Right hindlimb (tissue), 1 donor: ENCODE measurements at regions not wholly inside any gene's neighbourhood (a gene's known extent, or its start where the extent isn't known, plus 50 kb on each side); places are given as distances from the start of the nearest gene placed in this dataset.
"Not testable (repeated sequence)": the region's sequence is repeated elsewhere in the genome, so short reads cannot be mapped to it uniquely, and the experiment has no call there.

Experiments
- DNase-seq: peaks from one replicate; pipeline ENCODE4 v3.0.0-alpha.2; 2018

DNA sequence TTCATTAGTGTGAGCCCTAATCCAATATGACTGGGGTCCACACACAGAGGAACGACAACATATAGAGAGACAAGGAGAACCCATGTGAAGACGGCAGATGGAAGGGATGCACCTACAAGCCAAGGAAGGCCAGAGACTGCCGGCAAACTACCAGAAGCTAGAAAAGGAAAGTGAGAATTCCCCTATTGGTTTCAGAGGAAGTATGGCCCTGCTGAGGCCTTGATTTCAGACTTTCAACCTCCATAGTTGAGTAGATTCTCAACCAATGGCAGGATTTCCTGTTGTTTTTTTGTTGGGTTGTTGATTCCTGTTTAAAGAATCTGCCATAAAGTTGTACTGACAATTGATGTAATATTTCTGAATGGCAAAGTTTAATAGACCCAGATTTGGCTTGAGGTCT is 241.5 kb downstream of the SATB2 start:
- no peak for DNase-seq

DNA sequence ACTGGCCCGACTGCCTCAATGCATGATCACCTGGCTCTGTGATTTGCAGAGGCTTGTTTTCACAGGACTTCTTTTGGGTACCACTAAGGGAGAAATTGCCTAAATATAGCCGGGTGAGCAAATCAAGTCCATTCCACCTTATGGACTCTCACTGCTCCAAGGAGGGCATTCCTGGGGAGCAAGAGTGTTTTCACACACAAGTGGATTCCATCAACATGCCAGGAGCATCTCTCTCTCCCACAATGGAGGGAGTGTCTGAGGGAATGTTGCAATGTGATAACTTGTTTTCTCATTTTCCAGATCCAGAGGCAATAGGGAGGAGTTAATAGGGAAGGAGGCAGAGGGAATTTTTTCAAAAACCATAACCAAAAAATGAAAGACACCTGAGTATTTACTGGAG is 250.7 kb downstream of the SATB2 start:
- DNase-seq = no peak

DNA sequence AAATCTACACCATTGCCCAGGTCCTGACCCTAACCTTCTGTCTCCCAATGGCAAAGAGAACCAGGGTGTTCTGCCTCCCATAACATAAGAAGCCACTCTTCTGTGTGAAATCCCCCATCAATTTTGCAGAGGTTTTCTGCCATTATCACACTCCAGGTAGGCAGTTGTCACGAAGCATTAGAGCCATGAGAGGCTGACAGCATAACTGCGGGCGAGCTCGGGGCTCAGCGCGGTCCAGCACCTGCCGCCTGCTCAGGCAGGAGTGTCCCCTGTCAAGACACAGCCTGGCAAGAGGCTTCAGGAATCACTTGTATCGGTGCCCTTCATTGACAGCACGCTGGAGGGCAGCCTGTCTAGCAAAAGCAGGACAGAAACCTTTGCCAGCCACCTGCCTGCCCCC is 251.2 kb downstream of the SATB2 start:
- no peak for DNase-seq

DNA sequence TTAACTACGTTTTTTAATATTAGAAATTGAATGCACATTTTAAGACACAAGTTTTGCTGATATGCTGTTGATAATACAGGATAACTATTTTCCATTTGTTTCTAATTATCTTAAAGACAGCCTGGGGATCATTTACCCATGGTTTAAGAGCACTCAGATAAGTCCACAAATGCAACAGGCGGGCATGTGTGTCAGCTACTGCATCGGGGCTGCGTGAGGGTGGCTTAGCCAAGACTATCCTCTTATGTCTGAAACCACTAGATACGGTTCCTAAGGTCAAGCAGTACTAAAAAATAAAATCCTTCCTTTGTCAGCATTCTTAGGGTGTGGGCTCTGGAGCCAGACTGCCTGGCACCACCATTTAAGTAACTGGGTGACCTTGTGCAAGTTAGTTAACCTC is 254.8 kb downstream of the SATB2 start:
- no peak for DNase-seq

DNA sequence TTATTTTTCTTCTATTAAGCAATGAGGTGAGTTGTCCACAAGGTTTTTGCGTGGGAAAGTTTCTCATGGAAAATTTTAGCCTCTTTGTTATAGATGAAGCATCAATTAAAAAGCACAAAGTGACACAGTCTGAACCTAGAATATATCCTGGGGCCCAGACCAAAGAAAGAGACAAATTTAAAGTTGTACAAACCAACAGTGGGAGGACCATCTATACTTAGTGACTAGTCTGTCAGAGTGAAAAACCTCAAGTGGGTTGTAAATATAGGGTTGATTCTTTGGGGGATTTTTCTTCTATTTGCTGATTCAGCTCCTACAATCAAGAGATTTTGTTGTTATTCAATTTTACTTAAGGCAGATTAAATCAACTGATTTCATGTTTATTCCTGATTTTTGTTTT is 256.2 kb downstream of the SATB2 start:
- no peak for DNase-seq

DNA sequence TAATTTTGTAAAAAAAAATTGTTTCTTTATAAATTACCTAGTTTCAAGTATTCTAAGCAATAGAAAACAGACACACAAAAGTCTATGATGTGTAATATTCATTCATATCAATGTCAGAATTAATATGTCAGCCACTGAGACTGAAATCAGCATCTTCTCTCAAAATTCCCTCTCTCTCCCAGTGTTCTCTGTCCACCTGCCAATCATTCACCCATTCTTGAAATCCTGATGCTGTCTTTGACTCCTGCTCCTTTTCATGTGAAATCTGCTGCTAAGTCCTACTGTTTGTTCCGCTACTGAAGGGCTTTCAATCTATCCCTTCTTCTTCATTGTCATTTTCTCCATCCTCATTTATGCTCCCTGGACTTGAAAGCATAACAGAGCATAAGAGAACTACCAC is 257.9 kb downstream of the SATB2 start:
- DNase-seq = no peak

DNA sequence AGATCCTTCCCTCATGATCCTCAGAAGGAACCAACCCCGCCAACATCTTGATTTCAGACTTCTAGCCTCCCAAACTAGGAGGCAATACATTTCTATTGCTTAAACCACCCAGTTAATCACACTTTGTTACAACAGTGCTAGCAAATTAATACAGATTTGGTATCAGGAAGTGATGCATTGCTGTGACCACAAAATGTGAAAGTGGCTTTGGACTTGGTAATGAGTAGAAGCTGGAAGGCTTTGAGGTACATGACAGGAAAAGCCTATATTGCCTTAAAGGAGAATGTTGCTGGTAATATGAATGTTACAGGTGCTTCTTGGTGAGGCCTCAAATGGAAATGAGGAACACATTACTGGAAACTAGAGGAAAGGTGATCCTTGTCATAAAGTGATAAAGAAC is 260.3 kb downstream of the SATB2 start:
- no peak for DNase-seq

DNA sequence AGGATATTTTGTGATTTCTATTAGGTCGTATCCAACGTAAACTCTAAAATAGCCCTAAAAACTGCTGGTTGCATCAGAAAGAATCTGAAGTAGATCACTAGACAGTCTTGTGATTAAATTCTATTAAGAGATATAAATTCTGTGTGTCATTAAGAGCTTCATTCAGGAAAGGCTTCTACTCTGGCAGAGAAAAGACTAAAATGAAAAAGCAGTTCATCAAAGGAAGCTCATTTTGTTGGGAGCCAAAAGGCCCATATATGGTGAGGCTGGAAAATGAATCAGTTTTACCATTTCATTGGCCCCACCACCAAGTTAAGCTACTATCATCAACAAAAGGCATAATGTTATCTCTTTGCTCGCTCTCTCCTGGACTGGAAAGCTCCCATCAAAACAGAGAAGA is 261.1 kb downstream of the SATB2 start:
- no peak for DNase-seq

DNA sequence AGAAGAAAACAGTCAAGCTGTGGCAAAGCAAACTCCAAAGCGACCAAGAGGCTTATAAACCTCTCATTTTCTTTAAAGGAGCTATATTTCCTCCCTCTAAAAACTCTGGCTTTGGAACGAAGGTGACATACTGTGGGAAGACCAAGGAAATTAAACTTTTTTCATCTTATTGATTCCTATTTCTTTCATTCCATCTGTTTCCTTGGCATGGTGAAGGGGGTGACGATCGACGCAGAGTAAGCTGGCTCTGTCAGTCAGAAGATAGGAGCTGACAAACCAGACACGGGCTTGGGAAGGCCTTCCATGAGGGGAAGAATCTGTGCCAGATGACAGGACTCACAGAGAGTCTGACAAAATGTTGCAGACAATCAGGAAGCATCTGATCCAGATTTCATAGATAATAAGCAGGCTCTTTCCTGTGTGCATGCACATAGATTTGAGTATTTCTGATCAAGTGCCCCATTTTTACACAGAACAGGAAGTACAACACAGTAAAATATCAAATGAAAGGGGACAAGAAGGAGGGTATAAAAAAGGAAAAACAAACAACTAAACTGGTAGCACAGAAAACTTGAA is 261.7 kb downstream of the SATB2 start:
- DNase-seq = no peak

DNA sequence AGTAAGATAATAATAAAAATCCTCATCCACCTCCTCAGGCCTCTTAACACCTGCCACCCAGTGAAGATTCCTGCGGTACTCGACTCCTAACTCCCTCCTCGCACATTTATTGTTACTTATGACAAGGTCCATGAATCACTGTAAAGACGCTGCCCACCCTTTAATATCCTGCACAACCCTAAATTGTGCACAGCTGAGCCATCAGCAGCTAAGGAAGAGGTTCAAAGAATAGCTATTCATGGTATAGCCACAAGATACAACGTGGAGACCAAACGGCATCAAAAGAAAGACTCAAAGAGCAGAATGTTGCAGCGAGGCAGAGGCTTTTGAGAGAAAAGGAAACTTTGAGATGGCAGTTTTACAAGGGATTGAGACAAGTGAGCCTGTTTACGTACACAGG is 266.3 kb downstream of the SATB2 start:
- no peak for DNase-seq

DNA sequence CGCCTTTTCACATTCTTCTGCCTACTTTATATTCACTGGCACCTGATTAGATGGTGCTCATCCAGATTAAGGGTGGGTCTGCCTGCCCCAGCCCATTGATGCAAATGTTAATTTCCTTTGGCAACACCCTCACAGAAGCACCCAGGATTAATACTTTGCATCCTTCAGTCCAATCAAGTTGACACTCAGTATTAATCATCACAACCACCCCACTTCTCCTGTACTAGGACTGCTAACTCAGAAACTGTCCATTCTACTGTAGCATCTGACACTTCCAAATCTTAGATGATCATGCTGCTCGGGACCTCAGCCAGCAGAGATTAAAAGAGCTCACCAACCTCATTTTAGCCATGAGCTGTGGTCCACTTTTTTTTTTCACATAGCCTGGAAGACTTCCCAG is 268.5 kb downstream of the SATB2 start:
- DNase-seq = no peak

DNA sequence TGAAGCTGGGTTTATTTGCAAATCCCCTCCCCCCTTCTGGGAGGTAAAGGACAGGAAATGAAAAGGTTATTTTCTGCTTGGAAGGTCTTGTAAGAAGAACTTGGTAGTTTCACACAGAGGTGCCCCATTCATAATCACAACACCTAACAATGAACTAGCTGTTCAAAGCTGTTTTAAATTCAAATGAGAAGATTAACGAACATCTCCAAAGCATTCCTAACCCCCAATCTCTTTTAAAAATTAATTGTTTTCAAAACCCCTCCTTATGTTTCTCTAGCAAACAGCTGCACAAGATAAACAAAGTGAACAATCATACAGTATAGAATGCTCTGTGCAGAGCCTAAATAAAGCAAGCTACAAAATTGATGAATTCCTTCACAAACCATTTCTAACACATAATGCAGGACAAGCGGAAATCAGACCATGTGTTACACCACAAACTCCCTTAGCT is 271.4 kb downstream of the SATB2 start:
- no peak for DNase-seq

DNA sequence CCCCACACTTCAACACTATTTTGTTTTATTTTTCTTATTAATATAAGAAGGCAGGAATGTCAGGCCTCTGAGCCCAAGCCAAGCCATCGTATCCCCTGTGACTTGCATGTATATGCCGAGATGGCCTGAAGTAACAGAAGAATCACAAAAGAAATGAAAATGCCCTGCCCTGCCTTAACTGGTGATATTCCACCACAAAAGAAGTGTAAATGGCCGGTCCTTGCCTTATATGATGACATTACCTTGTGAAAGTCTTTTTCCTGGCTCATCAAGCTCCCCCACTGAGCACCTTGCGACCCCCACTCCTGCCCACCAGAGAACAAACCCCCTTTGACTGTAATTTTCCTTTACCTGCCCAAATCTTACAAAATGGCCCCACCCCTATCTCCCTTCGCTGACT is 272.6 kb downstream of the SATB2 start:
- not testable (repeated sequence) for DNase-seq

DNA sequence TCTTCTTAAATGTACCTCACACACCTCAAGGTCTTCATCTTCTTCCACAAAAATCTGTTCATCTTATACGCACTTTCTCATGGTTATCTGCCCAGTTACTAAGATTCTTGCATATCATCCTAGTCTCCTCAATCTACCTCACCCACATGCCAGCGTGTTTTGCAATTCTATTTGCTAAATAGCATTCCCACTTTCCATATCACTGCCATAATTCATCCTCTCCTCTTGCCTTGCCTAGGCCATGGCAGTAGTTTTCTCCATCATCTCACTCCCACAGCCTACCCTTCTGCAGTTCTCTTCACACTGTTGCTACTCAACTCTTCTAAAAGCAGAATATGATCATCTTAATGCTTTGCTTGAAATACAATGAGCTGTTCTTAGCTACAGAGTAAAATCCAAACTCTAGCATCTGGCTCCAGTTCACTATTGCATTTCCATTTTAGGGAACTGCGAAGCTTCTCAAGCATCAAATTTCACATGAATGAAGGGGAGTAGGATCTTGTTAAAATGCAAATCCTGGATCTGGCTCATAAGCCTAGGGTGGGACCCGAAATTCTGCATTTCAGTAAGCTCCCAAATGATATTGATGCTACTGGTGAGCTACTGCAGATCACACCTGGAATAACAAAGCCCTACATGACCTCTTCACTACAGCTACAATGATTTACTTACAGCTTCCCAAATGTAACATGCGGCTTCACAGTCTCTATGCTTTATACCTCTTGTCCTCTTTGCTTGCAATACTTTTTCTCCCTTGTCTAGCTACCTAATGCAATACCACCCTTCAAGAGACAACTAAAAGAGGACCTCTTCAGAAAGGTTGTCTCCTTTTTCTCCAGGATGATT is 293.9 kb downstream of the SATB2 start:
- no peak for DNase-seq

DNA sequence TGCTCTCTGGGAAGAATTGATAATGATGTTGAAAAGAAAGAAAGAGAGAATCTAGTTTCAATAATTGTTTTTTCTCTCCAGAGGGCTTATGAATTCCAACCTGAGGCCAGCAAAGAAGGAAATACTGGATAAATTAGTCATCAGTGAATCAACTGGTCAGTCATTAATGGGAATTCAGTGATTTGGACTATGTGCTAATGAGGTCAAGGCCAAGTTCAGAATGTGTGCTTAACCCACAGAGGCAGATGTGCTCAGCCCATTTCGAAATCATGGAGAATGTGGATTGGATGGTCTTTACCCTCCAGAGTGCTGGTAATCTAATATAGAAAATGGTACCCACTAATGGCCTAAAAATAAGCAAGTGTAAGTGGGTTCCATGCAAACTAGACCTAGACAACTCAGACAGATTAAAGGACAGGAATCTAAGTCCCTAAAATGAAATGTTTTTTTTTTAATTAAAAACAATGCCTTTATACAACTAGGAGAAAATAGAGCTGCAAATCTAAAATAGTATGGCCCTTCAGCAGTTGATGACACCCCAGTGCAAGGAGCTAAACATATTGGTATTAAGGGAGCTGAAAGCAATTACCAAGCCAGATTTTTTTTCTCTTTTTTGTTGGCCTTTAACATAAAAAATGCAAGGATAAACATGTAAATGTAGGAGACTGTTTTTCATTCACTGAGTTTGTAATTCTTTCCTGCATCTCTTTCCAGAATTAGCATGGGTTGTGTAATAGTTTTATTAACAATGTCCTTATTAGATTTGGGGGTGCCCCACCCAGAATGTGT is 296.9 kb downstream of the SATB2 start:
- no peak for DNase-seq

DNA sequence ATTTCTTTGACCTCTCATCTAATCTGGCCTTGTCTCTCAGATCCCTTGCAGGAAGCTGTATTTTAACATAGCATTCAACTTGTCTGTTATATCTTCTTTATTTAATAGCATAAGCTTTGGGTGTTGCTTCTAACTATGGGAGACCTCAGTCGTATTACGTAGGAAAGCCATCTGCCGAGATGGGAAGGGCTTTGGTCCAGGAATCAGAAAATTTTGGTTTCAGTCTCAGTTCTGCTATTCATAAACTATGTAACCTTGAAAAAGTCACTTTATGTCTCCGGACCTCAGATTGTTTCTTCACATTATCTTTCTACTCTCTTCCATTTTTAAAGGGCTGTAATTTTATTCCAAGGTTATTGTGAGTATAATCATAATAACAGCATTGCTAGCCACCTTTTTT is 297.7 kb downstream of the SATB2 start:
- DNase-seq = no peak

DNA sequence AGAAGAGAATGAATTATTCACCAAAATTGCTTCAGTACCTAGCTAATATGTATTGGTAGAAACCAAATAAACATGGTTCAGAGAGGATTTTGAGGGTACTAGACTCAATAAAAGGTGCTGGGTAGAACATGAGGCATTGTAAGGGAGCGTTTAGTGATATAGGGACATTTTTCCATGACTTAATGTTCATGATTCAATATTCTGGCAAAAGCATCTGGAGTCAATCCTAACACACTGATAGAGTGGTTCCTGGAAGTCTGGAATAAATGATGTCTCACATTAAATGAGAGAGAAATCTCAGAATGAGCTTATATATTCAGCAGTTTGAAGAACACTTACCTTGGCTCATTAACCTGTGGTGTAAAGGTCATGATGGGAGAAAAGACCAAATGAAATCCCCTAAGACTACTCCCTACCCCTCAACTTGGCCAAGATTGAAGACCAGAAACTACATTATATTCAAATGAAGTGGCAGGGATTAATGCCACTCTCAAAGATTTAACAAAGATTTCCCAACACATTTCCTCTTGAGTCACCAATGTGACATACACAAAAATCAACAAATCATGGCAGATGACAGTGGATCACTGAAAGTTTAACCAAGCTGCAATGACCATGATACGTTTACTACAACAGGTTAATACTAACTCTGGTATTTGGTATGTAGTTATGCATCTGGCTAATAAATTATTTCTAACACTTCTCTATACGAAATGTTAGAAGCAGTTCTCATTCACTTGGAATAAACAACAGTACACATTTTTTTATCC is 309.5 kb downstream of the SATB2 start:
- DNase-seq = no peak

DNA sequence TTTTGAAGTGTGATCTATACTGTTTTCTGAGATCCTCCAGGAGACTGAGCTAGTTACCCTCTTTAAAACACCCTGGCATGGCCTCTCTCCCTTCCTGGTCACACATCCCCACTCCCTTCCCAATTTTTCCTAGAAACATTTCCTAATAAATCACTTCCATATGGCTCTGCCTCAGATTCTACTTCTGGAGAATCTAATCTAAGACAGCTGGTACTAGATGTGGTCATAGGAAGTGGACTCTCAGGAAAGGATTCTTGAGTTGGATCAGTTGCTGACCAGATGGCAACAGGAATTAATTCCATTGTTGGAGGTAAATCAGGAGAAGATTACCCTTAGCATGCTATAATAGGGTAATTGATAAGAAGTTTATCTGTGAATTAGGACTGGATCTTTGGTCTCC is 310.5 kb downstream of the SATB2 start:
- no peak for DNase-seq

DNA sequence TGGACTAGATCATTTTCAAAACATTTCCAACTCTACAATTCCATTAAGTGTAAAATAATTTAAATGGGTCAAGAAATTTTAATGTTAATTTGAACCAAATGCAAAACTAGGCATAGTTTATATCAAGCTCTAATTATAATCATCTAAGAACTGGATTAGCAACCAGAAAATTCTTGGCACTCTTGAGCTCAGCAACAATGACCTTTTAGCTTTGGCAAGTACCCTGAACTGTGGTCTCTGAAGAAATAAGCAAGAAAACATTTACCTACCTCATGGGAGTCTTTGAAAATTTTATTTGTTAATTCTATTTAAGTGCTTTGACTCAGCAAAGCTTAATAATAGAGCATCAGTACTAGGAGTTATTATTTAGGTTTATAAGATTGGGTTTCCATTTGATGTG is 313.2 kb downstream of the SATB2 start:
- no peak for DNase-seq

DNA sequence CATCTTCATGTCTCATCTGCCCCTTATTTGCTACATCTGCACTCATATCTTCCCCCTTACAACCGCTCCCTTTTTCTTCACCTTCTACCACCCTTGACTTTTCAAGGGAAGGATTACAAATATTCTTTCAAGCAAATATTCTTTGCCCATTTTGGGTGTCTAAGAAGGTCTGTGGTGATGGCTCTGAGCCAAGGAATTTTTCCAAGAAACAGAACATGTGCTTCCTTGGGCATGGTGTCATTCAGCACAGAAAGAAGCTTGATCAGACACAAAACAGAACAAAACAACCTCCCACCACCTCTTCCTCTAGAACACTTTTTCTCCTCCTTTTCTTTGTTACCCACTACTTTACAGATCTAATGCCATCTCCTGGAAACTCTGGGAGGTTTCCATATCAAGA is 313.7 kb downstream of the SATB2 start:
- no peak for DNase-seq

DNA sequence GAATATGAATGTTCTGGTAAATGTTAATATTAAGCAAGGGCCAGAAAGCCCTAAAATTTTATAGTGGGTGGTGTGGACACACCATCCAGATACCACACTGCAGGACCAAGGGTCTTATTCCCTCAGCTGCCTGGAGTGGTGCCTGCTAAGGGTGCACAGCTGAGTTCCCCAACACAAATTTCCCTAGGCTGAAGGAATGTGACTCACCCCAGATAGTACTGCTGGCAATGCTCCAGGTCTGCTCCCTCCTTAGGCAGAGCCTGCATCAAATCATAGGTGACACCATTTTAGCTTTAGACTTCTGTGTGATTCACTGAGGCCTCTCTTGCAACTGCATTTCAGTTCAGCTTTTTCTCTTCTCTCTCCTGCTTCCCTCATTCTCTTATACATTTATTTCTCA is 321.1 kb downstream of the SATB2 start:
- DNase-seq = no peak

DNA sequence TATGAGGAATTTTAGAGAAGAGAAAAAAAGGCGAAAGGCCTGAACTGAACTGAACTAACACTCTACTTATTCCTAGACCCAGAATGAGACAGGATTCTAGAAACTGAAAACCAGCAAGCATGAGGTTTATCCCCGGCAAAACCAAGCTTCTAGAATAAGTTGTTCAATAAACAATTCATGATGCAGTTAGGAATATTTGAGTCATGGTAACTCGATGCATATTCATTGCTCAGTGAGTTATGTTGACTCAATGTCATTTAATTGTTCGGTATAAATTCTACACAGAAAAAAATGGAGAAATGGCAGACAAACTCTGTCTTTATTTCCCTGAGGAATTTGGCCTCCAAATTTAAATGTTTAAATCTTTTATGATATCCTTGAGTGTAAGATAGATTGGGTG is 321.5 kb downstream of the SATB2 start:
- DNase-seq = no peak

DNA sequence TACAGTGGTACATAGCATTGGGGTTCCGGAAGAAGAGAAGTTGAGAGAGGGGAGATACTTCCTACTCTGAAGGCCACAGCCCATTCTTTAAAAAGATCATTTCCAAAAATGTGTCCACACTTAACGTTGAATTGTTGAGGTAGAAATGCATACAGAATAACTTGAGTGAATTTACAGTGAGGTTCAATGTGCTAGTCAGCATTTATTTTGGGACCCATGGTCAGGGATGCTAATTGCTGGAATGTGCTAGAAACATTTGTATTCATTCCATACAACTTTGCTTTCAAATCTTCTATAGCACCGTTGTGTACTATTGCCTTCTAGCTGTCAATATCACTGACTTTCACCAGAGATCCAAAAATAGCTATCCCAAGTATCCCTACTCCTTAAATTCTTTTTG is 325.9 kb downstream of the SATB2 start:
- DNase-seq = no peak
